Fibroblast of villous mesenchyme (primary cell): ENCODE measurements at regions not wholly inside any gene's neighbourhood (a gene's known extent, or its start where the extent isn't known, plus 50 kb on each side); places are given as distances from the start of the nearest gene placed in this dataset.

Experiments
- DNase-seq: peaks from one replicate; pipeline ENCODE4 v3.0.0-alpha.2; 2010; ENCODE audit warnings: low read depth
- H3K4me3 ChIP-seq: 2 replicates; pipeline ENCODE4 v1.5.1; 2011; ENCODE audit warnings: low read depth, mild to moderate bottlenecking, low read length
- TF ChIP-seq, protein P1 (sequence below): IDR thresholded peaks from 2 replicates; pipeline ENCODE4 v1.5.1; 2012; ENCODE audit warnings: low read depth, mild to moderate bottlenecking, low read length; ENCODE audit not compliant: insufficient read depth

DNA sequence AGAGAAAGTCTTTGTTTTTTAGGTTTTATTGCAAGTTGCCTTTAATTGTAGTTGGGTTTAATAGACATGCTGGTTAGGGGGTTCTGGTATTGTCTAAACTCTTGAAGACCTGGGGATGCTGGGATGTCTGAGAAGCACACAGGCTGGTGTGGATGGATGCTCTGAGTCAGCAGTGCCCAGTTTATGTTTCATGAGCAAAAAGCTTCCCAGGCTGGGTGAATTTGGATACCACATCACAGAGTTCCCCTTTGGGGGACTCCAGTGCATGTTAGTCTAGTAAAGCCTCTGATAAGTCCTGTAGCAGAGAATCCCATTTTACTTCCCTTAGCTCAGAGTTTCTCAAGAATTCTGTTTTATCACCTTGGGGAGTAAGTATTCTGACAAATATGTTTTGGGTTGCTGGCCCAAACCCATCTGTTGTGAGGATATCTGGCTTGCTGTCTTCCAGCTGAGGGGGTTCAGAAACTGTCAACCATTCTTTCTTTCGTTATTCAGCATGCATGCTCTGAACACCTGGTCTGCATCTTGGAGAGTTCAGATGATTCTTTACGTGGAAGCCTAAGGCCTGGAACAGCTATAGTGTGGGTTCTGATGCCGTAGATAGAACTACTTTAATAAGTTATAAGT is 509.1 kb downstream of the VRK1 start:
- TF ChIP-seq, protein P1, sequence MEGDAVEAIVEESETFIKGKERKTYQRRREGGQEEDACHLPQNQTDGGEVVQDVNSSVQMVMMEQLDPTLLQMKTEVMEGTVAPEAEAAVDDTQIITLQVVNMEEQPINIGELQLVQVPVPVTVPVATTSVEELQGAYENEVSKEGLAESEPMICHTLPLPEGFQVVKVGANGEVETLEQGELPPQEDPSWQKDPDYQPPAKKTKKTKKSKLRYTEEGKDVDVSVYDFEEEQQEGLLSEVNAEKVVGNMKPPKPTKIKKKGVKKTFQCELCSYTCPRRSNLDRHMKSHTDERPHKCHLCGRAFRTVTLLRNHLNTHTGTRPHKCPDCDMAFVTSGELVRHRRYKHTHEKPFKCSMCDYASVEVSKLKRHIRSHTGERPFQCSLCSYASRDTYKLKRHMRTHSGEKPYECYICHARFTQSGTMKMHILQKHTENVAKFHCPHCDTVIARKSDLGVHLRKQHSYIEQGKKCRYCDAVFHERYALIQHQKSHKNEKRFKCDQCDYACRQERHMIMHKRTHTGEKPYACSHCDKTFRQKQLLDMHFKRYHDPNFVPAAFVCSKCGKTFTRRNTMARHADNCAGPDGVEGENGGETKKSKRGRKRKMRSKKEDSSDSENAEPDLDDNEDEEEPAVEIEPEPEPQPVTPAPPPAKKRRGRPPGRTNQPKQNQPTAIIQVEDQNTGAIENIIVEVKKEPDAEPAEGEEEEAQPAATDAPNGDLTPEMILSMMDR: no peak
- H3K4me3 ChIP-seq: no peak overlapping the region
- DNase-seq: no peak

DNA sequence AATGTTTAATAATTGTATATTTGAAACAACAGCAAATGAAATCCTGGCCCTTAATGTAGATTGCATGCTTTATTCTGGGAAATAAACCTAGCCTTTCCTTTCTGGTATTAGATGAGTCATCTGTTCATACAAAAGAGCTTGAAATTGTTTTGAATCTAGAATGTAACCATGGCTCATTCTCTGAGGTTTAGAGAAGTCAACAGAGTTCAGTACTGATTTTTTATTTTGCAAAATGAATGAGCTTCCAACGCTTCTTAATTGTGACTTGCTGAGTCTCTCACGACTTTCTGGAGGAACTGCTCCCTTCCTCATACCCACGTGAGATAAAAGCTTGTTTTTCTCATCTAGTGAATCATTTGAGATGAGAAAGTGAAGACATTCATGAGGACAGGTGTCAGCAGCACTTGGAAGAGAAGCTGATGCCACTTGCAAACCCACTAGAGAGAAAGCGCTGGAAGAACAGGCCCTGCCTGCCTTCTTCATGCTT is 509.6 kb downstream of the VRK1 start:
- H3K4me3 ChIP-seq: no peak overlapping the region
- DNase-seq: no peak
- TF ChIP-seq, protein P1: no peak

DNA sequence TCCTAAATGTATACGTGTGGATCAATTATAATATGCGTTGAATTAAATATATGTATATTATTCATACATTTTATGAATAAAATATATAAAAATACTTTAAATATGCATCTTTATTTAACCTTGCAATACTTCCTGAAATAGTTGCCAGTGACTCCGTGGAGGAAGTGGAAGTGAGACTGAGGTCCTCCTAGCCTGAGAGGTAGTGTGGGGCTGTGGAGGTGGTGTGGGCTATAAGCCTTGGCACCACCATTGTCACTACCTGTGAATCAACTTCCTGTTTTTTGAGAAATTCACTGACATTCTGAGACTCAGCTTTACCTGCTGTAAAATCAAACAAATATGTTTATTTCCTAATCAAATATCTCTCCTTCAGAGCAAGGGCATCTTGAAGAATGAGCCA is 514.2 kb downstream of the VRK1 start:
- no peak overlapping the region for H3K4me3 ChIP-seq
- TF ChIP-seq, protein P1: no peak
- no peak for DNase-seq

DNA sequence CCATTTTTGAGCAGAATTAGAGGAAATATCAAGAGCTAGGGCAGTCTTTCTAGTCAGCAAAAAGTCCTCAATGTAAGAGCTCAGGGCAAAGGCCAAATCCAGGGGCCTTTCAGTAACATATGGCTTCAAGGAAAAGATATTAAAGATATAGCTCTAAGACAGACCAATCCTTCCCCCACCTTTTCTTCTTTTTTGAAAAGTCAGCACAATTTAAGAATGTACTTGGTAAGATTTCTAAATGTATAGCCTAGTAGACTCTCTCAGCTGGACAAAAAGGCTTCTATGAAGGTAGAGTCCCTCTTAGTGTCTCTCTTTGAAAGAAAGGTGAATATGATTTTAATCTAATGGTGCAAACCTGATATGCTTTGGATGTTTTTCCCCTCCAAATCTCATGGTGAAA is 515.7 kb downstream of the VRK1 start:
- TF ChIP-seq, protein P1: no peak
- no peak for DNase-seq
- H3K4me3 ChIP-seq: no peak overlapping the region

DNA sequence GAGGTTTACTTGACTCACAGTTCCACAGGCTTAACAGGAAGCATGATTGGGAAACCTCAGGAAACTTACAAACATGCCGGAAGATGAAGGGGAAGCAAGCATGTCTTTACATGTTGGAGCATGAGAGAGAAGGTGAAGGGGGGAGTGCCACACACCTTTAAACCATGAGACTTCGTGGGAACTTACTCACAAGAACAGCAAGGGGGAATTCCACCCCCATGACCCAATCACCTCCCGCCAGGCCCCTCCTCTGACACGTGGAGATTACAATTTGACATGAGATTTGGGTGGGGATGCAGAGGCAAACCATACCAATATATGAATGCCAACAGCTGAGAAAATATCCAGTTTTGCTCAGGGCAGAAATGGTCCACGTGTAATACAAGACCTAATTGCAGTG is 518.6 kb downstream of the VRK1 start:
- TF ChIP-seq, protein P1: no peak
- DNase-seq: no peak
- no peak overlapping the region for H3K4me3 ChIP-seq

DNA sequence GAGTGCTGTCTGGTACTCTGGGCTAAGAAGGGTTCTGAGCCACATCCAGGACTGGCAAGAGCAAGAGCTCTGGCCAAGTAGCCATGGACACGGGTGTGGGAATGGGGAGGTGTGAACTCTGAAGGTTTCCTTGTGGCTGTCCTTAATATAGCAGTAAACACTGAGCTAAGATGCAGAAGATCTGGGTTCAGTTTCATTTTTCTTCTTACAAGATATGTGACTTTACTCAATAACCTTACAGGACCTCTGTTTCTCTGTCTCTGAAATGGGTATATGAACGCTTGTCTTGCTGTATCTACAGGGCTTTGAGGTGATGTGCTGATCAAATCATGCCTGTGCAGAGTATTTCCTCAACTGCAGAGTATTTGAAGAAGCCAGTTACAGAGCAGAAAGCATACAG is 521.2 kb downstream of the VRK1 start:
- TF ChIP-seq, protein P1: no peak
- no peak overlapping the region for H3K4me3 ChIP-seq
- DNase-seq: no peak

DNA sequence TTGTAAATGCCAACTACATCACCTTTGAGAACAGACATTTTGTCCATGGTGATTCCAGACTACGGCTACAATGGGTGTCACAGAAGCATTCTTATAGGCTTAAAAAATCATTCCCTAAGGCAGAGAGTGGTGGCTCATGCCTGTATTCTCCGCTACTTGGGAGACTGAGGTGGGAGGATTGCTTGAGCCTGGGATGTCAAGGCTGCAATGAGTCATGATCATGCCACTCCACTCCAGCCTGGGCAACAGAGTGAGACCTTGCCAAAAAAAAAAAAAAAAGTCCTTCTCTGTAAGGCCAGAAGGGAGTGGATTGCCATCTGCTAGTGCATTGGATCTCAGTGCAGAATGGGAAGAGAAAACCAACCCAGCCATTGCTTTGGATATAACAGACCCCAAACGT is 522.5 kb downstream of the VRK1 start:
- no peak overlapping the region for H3K4me3 ChIP-seq
- no peak for DNase-seq
- TF ChIP-seq, protein P1: no peak
